ENCODE measurements at regions not wholly inside any gene's neighbourhood (a gene's known extent, or its start where the extent isn't known, plus 50 kb on each side); places are given as distances from the start of the nearest gene placed in this dataset.

GRCh38 chr2:150983314-150983897 lies 278.3 kb downstream of the RBM43 start:
- no peaks in the 10 kb centered on the region for H3K27me3 ChIP-seq (ENCODE audit: control insufficient read depth in 3 of 3, insufficient read depth in 3 of 3, low read length in 2 of 3)
- WGBS, 2 donors = 92 to 97% methylated on average over 1 of the region's 1 CpG

GRCh38 chr2:150981826-150982225 lies 279.8 kb downstream of the RBM43 start:
- WGBS, 2 donors = 36 to 54% methylated on average over 2 of the region's 2 CpGs
- no peak overlapping the region for H3K27ac ChIP-seq (ENCODE audit: low read depth in 1 of 2, low read length in 1 of 2)
- no peaks in the 10 kb centered on the region for H3K36me3 ChIP-seq (ENCODE audit: control insufficient read depth in 4 of 4, insufficient read depth in 4 of 4, low read length in 4 of 4)
- H3K9ac ChIP-seq (ENCODE audit: insufficient read depth in 1 of 2, low read length in 2 of 2) = no peak overlapping the region
- TF ChIP-seq CTCF (IDR thresholded peaks at IDR 0.05; ENCODE audit: control extremely low read depth, extremely low read depth) = no peak
- DNase-seq (peak in 1 of 3 donors; percentile 29), ATAC-seq (ENCODE audit: insufficient read depth, low FRiP score) (no peak)
- peaks cover 0 to 5% (median 0%) of the 10 kb centered on the region in 5 donors for H3K4me1 ChIP-seq (ENCODE audit: control insufficient read depth in 5 of 5, insufficient read depth in 5 of 5, low read length in 5 of 5)
- no peak overlapping the region for H3K4me3 ChIP-seq
- no peaks in the 10 kb centered on the region for H3K27me3 ChIP-seq (ENCODE audit: control insufficient read depth in 3 of 3, insufficient read depth in 3 of 3, low read length in 2 of 3)
- peaks cover 0 to 7% (median 4%) of the 10 kb centered on the region in 4 donors for H3K9me3 ChIP-seq (ENCODE audit: control insufficient read depth in 4 of 4, insufficient read depth in 3 of 4, low read length in 3 of 4)

More at GRCh38 chr2:150983314-150983897, 278.3 kb downstream of the RBM43 start:
- Histone ChIP-seq H3K27ac (ENCODE audit: low read depth in 1 of 2, low read length in 1 of 2) (no peak overlapping the region), H3K9ac (ENCODE audit: insufficient read depth in 1 of 2, low read length in 2 of 2) (no peak overlapping the region), H3K36me3 (ENCODE audit: control insufficient read depth in 4 of 4, insufficient read depth in 4 of 4, low read length in 4 of 4) (no peaks in the 10 kb centered on the region), H3K9me3 (ENCODE audit: control insufficient read depth in 4 of 4, insufficient read depth in 3 of 4, low read length in 3 of 4) (peaks cover 0 to 12% (median 5%) of the 10 kb centered on the region in 4 donors), H3K4me3 (no peak overlapping the region), H3K4me1 (ENCODE audit: control insufficient read depth in 5 of 5, insufficient read depth in 5 of 5, low read length in 5 of 5) (no peaks in the 10 kb centered on the region)
- DNase-seq (no peak), ATAC-seq (ENCODE audit: insufficient read depth, low FRiP score) (no peak)
- TF ChIP-seq CTCF (IDR thresholded peaks at IDR 0.05; ENCODE audit: control extremely low read depth, extremely low read depth) = no peak

- H3K9ac ChIP-seq (ENCODE audit: insufficient read depth in 1 of 2, low read length in 2 of 2) = no peak overlapping the region
- DNase-seq (peak in 1 of 3 donors; percentile 29), ATAC-seq (ENCODE audit: insufficient read depth, low FRiP score) (no peak)
- no peak overlapping the region for H3K4me3 ChIP-seq
- WGBS, 2 donors = 90 to 94% methylated on average over 3 of the region's 3 CpGs
- H3K36me3 ChIP-seq (ENCODE audit: control insufficient read depth in 4 of 4, insufficient read depth in 4 of 4, low read length in 4 of 4) = no peaks in the 10 kb centered on the region
- H3K4me1 ChIP-seq (ENCODE audit: control insufficient read depth in 5 of 5, insufficient read depth in 5 of 5, low read length in 5 of 5) = peaks cover 0 to 5% (median 0%) of the 10 kb centered on the region in 5 donors
- H3K27ac ChIP-seq (ENCODE audit: low read depth in 1 of 2, low read length in 1 of 2) = peak overlapping the region in 1 of 2 donors; percentile 11
- TF ChIP-seq CTCF (IDR thresholded peaks at IDR 0.05; ENCODE audit: control extremely low read depth, extremely low read depth) = no peak
- H3K27me3 ChIP-seq (ENCODE audit: control insufficient read depth in 3 of 3, insufficient read depth in 3 of 3, low read length in 2 of 3) = no peaks in the 10 kb centered on the region
- no peaks in the 10 kb centered on the region for H3K9me3 ChIP-seq (ENCODE audit: control insufficient read depth in 4 of 4, insufficient read depth in 3 of 4, low read length in 3 of 4)
Measured at GRCh38 chr2:150978053-150978452, 283.6 kb downstream of the RBM43 start.

GRCh38 chr2:150977296-150977695 lies 284.4 kb downstream of the RBM43 start:
- H3K4me3 ChIP-seq = no peak overlapping the region
- DNase-seq (peak in 1 of 3 donors; percentile 8), ATAC-seq (ENCODE audit: insufficient read depth, low FRiP score) (peak; percentile 78)
- 76 to 87% methylated on average over 4 of the region's 4 CpGs for WGBS, 2 donors
- no peaks in the 10 kb centered on the region for H3K27me3 ChIP-seq (ENCODE audit: control insufficient read depth in 3 of 3, insufficient read depth in 3 of 3, low read length in 2 of 3)
- TF ChIP-seq CTCF (IDR thresholded peaks at IDR 0.05; ENCODE audit: control extremely low read depth, extremely low read depth) = no peak
- H3K4me1 ChIP-seq (ENCODE audit: control insufficient read depth in 5 of 5, insufficient read depth in 5 of 5, low read length in 5 of 5) = peaks cover 0 to 5% (median 0%) of the 10 kb centered on the region in 5 donors
- H3K27ac ChIP-seq (ENCODE audit: low read depth in 1 of 2, low read length in 1 of 2) = no peak overlapping the region
- H3K9me3 ChIP-seq (ENCODE audit: control insufficient read depth in 4 of 4, insufficient read depth in 3 of 4, low read length in 3 of 4) = no peaks in the 10 kb centered on the region
- no peak overlapping the region for H3K9ac ChIP-seq (ENCODE audit: insufficient read depth in 1 of 2, low read length in 2 of 2)
- H3K36me3 ChIP-seq (ENCODE audit: control insufficient read depth in 4 of 4, insufficient read depth in 4 of 4, low read length in 4 of 4) = no peaks in the 10 kb centered on the region

All from lung (tissue), 11 donors.